Heart right ventricle (tissue), 16 donors: ENCODE measurements at regions not wholly inside any gene's neighbourhood (a gene's known extent, or its start where the extent isn't known, plus 50 kb on each side); places are given as distances from the start of the nearest gene placed in this dataset.

ENCODE experiments used
- ATAC-seq, 8 donors: fragments of 200-7000 bp; cut with Tn5 transposase; one replicate each; pipeline ENCODE4 v1.9.1; 2020; ENCODE audit warnings: mild to moderate bottlenecking in 8 of 8, moderate library complexity in 8 of 8, moderate number of reproducible peaks in 1 of 8
- DNase-seq, 2 donors: peaks; one replicate each; pipeline ENCODE4 v3.0.0-alpha.2; 2020
- H3K27ac ChIP-seq, 10 donors: fragments of 200-600 bp; sonication (generic) in 2 of 10; one replicate each; pipeline versions ENCODE4 v1.5.0 to v1.8.0; 2020 to 2022; ENCODE audit warnings: mild to moderate bottlenecking in 3 of 10
- H3K27me3 ChIP-seq, 7 donors: fragments of 200-600 bp; one replicate each; pipeline ENCODE4 v1.8.0; 2021 to 2022; ENCODE audit warnings: mild to moderate bottlenecking in 2 of 7
- H3K36me3 ChIP-seq, 9 donors: fragments of 200-600 bp; sonication (generic) in 1 of 9; one replicate each; pipeline versions ENCODE4 v1.5.0 to v1.8.0; 2020 to 2022; ENCODE audit warnings: mild to moderate bottlenecking in 2 of 9
- H3K4me1 ChIP-seq, 9 donors: fragments of 200-600 bp; sonication (generic) in 1 of 9; one replicate each; pipeline versions ENCODE4 v1.5.0 to v1.8.0; 2020 to 2022; ENCODE audit warnings: mild to moderate bottlenecking in 4 of 9
- H3K4me3 ChIP-seq, 10 donors: fragments of 200-600 bp; sonication (generic) in 2 of 10; one replicate each; pipeline versions ENCODE4 v1.5.0 to v1.8.0; 2020 to 2022; ENCODE audit warnings: mild to moderate bottlenecking in 7 of 10, moderate library complexity in 2 of 10
- H3K9me3 ChIP-seq, 11 donors: fragments of 200-600 bp in 10 of 11; sonication (generic) in 2 of 11; one replicate each; pipeline versions ENCODE4 v1.5.0 to v1.8.0; 2013 to 2022; ENCODE audit warnings: mild to moderate bottlenecking in 2 of 11, control low read depth in 1 of 11, moderate library complexity in 1 of 11
- WGBS, 2 donors: extraction: QIAGEN DNeasy Blood & Tissue Kit; methylation state at CpG; one replicate each; pipeline ENCODE4 v1.1.7; 2013; ENCODE audit warnings: inconsistent platforms in 1 of 2; 5-methylcytosine and 5-hydroxymethylcytosine counted together
- intact Hi-C, 10 donors: fragments of 100-400 bp; cut with DNase I; formaldehyde crosslinking; loops; one replicate each; pipeline versions ENCODE4 v1.11.1 to v1.14.2; 2022
- TF ChIP-seq, protein P1 (sequence below), 9 donors: fragments of 200-600 bp; sonication (generic) in 2 of 9; IDR thresholded peaks; one replicate each; pipeline versions ENCODE4 v1.5.0 to v1.8.0; 2021 to 2022; ENCODE audit warnings: antibody characterized with exemption in 9 of 9, mild to moderate bottlenecking in 5 of 9, moderate library complexity in 1 of 9
- donor health status: Arrhythmogenic right ventricular cardiomyopathy.
- donor health status: ischemic (EF 13 %, LVEDD 7.1; RV severe dilation, severe dysfunction).
- donor health status: healthy with polysubstance abuse.
- donor health status: DM: no; HTN: yes; CAD: no.
- donor health status: DM: no; HTN: no; CAD: no.
- donor health status: ischemic (EF 25% LVEDD 6.9; RV normal size, moderate dysfunction).
- donor health status: ischemic (EF 25% LVEDD 5.7; RV mildly dilated, moderate dysfunction).
- donor health status: healthy.
- donor health status: DM: yes; HTN: yes; CAD: no.
- donor health status: Ischemic cardiomyopathy.
- donor health status: ischemic (EF 35%, LVEDD 5.7; RV mildly dilated, moderate dysfunction).
- donor health status: nonischemic (EF 11% LVEDD 7.7; RV severe dilation, severe dysfunction).
- donor health status: DM: yes; HTN: yes; CAD: no.
- donor health status: PGD.
- donor health status: ischemic (EF 29% LVEDD 5.4; RV normal size, mild dysfunction).
- donor health status: nonischemic (EF 23%, LVEDD 6.1; RV moderate dilation, normal function).

DNA sequence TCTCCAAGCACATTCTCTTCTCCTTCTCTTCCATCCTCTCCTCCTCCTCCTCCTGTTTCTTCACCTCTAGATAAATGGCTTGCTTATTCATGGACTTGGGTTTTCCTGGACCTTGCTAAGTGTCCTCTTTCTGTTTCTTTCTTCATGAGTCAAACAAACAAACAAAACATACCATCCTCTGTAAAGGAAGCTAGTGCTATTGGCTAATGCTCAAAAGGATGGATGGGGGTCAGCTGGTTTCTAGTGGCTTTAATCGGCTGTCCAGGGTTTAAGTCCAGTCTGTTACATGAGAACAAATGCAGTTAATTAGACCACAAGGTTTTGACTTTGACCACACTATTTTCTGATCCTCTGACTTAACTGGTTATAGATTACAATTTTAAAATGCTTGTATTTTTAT is 83.8 kb upstream of the TSPAN2 start:
- H3K27ac ChIP-seq: no peak overlapping the region
- H3K4me1 ChIP-seq: peaks cover 0 to 21% (median 4%) of the 10 kb centered on the region in 9 donors
- WGBS, 2 donors: 83 to 91% methylated on average over 1 of the region's 1 CpG
- TF ChIP-seq, protein P1, sequence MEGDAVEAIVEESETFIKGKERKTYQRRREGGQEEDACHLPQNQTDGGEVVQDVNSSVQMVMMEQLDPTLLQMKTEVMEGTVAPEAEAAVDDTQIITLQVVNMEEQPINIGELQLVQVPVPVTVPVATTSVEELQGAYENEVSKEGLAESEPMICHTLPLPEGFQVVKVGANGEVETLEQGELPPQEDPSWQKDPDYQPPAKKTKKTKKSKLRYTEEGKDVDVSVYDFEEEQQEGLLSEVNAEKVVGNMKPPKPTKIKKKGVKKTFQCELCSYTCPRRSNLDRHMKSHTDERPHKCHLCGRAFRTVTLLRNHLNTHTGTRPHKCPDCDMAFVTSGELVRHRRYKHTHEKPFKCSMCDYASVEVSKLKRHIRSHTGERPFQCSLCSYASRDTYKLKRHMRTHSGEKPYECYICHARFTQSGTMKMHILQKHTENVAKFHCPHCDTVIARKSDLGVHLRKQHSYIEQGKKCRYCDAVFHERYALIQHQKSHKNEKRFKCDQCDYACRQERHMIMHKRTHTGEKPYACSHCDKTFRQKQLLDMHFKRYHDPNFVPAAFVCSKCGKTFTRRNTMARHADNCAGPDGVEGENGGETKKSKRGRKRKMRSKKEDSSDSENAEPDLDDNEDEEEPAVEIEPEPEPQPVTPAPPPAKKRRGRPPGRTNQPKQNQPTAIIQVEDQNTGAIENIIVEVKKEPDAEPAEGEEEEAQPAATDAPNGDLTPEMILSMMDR (IDR thresholded peaks at IDR 0.05): no peak
- ATAC-seq (no peak), DNase-seq (no peak)
- H3K4me3 ChIP-seq: no peak overlapping the region
- intact Hi-C loops: no loop called here
- peaks cover 0 to 6% (median 0%) of the 10 kb centered on the region in 11 donors for H3K9me3 ChIP-seq
- no peaks in the 10 kb centered on the region for H3K27me3 ChIP-seq
- no peaks in the 10 kb centered on the region for H3K36me3 ChIP-seq

DNA sequence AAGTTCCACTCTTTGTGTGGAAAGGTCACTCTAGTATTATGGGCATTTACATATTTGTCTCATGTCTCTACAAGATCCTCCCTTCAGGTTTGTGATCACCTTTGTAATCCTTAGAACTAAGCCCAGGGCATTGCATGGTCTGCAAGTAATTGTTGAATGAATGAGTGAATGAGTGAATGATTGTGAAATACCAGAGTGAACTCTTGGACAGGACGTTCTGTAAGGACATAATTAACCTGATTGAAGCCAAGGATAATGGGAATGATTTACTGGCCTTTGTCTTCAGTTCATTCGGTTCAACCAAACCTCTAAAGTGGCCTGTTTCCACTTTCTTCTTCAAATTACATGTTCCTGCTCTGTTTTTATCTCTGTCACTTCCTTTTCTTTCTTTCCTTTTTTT is 83.0 kb upstream of the TSPAN2 start:
- no peak overlapping the region for H3K4me3 ChIP-seq
- TF ChIP-seq, protein P1 (IDR thresholded peaks at IDR 0.05): no peak
- whole genome bisulfite sequencing, 2 donors: 49 to 65% methylated on average over 2 of the region's 2 CpGs
- H3K9me3 ChIP-seq: peaks cover 0 to 6% (median 0%) of the 10 kb centered on the region in 11 donors
- no peaks in the 10 kb centered on the region for H3K27me3 ChIP-seq
- peaks cover 0 to 21% (median 4%) of the 10 kb centered on the region in 9 donors for H3K4me1 ChIP-seq
- H3K36me3 ChIP-seq: no peaks in the 10 kb centered on the region
- no peak for ATAC-seq
- DNase-seq: no peak
- no peak overlapping the region for H3K27ac ChIP-seq
- intact Hi-C loops: no loop called here

DNA sequence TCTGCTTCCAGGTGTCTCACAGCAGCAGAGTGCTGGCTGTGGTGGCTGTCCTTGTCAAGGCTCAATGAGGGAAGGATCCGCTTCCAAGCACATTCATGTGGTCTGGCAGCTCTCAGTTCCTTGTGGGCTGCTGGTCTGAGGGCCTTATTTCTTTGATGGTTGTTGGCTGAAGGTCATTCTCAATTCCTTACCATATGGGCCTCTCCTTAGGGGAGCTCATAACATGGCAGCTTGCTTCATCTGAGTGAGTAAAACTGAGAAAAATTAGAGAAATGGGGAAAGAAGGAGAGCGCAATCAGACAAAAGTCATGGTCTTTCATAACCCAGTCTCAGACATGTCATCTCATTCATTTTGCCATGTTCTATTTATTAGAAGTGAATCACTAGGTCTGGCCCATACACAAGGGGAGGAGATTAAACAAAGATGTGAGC is 81.7 kb upstream of the TSPAN2 start:
- Histone ChIP-seq H3K27me3 (no peaks in the 10 kb centered on the region), H3K27ac (peak overlapping the region in 2 of 10 donors; percentile 24 to 58), H3K36me3 (no peaks in the 10 kb centered on the region), H3K9me3 (peaks cover 0 to 6% (median 0%) of the 10 kb centered on the region in 11 donors), H3K4me3 (no peak overlapping the region), H3K4me1 (peaks cover 0 to 18% (median 0%) of the 10 kb centered on the region in 9 donors)
- ATAC-seq (peak in 3 of 8 donors; percentile 7 to 61 (median 47)), DNase-seq (no peak)
- WGBS, 2 donors: 92 to 96% methylated on average over 2 of the region's 2 CpGs
- TF ChIP-seq, protein P1 (IDR thresholded peaks at IDR 0.05): no peak
- intact Hi-C loops: no loop called here

GRCh38 chr1:115170377-115170776 is 81.1 kb upstream of the TSPAN2 start:
- TF ChIP-seq, protein P1 (IDR thresholded peaks at IDR 0.05): no peak

More at GRCh38 chr1:115170377-115170776, 81.1 kb upstream of the TSPAN2 start:
- intact Hi-C loops: no loop called here
- no peaks in the 10 kb centered on the region for H3K27me3 ChIP-seq
- no peak for DNase-seq
- peak overlapping the region in 2 of 10 donors; percentile 24 to 58 for H3K27ac ChIP-seq
- ATAC-seq: no peak
- peaks cover 0 to 6% (median 0%) of the 10 kb centered on the region in 11 donors for H3K9me3 ChIP-seq
- peaks cover 0 to 18% (median 0%) of the 10 kb centered on the region in 9 donors for H3K4me1 ChIP-seq
- no peaks in the 10 kb centered on the region for H3K36me3 ChIP-seq
- 35 to 45% methylated on average over 1 of the region's 1 CpG for WGBS, 2 donors
- H3K4me3 ChIP-seq: no peak overlapping the region
